ENCODE measurements at regions not wholly inside any gene's neighbourhood (a gene's known extent, or its start where the extent isn't known, plus 50 kb on each side); places are given as distances from the start of the nearest gene placed in this dataset.

DNA sequence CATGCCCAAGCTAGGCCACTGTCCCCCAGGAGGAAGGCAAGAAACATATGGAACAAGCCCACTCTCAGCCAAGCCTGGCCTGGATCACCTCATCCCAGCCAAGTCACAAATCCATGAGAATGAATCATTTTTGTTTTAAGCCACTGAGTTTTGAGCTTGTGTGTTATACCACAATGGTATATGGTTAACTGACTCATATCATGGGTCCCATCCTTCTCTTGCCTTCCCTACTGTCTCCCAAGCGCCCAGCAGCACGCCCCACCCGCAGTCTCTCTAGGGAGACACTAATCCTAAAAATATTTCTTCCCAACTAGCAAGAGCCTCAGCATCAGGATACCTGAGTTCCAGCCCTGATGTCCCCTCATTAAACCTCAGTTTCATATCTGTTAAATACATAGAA, 248.1 kb downstream of the CDK5RAP2 start:
- TF ChIP-seq, protein P1, sequence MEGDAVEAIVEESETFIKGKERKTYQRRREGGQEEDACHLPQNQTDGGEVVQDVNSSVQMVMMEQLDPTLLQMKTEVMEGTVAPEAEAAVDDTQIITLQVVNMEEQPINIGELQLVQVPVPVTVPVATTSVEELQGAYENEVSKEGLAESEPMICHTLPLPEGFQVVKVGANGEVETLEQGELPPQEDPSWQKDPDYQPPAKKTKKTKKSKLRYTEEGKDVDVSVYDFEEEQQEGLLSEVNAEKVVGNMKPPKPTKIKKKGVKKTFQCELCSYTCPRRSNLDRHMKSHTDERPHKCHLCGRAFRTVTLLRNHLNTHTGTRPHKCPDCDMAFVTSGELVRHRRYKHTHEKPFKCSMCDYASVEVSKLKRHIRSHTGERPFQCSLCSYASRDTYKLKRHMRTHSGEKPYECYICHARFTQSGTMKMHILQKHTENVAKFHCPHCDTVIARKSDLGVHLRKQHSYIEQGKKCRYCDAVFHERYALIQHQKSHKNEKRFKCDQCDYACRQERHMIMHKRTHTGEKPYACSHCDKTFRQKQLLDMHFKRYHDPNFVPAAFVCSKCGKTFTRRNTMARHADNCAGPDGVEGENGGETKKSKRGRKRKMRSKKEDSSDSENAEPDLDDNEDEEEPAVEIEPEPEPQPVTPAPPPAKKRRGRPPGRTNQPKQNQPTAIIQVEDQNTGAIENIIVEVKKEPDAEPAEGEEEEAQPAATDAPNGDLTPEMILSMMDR (IDR thresholded peaks at IDR 0.05): no peak
- no peak for TF ChIP-seq POLR2A (IDR thresholded peaks at IDR 0.05)
